ENCODE measurements at regions not wholly inside any gene's neighbourhood (a gene's known extent, or its start where the extent isn't known, plus 50 kb on each side); places are given as distances from the start of the nearest gene placed in this dataset.

GRCh38 chr17:83156408-83156807 is 77.0 kb downstream of the METRNL start:
- TF ChIP-seq CTCF (IDR thresholded peaks at IDR 0.05; ENCODE audit: borderline replicate concordance, extremely low read depth, low read length, poor library complexity, severe bottlenecking) (no peak), EZH2 (IDR thresholded peaks at IDR 0.05; ENCODE audit: borderline replicate concordance, low read depth, low read length, severe bottlenecking) (no peak)

Measured in DND-41 (cell line).